DOHH2 (cell line): ENCODE measurements at regions not wholly inside any gene's neighbourhood (a gene's known extent, or its start where the extent isn't known, plus 50 kb on each side); places are given as distances from the start of the nearest gene placed in this dataset.

ENCODE experiments used
- CTCF ChIP-seq: fragments of 200-600 bp; sonication (generic); IDR thresholded peaks from one replicate; pipeline ENCODE4 v1.5.1; 2014; ENCODE audit warnings: antibody characterized with exemption, mild to moderate bottlenecking, low read depth, low read length; ENCODE audit not compliant: poor library complexity, severe bottlenecking
- EZH2phosphoT487 ChIP-seq: fragments of 200-600 bp; sonication (generic); IDR thresholded peaks from 2 replicates; pipeline ENCODE4 v1.6.1; 2017; ENCODE audit warnings: borderline replicate concordance, mild to moderate bottlenecking, antibody characterized with exemption, low read length, moderate library complexity, mixed read lengths

GRCh38 chr18:70520867-70521266 is 232.0 kb downstream of the SOCS6 start:
- TF ChIP-seq EZH2phosphoT487, result no peak
- no peak for TF ChIP-seq CTCF
